ACHN (cell line): ENCODE measurements at regions not wholly inside any gene's neighbourhood (a gene's known extent, or its start where the extent isn't known, plus 50 kb on each side); places are given as distances from the start of the nearest gene placed in this dataset.
"Not testable (repeated sequence)": the region's sequence is repeated elsewhere in the genome, so short reads cannot be mapped to it uniquely, and the experiment has no call there.

Experiments used
- DNase-seq: peaks from one replicate; pipeline ENCODE4 v3.0.0-alpha.2; 2015
- in situ Hi-C: cut with HindIII; loops from 2 replicates; pipeline ENCODE4 v1.10.0; 2017; ENCODE audit warnings: low sequenced_read_pairs, low pct_ligation_motif_present, low pct_unique_long_range_greater_than_20kb

GRCh38 chr3:21892104-21892503, 141.1 kb upstream of the ZNF385D start:
- DNase-seq, result no peak
- in situ Hi-C loops, result no loop called here

- no peak for DNase-seq
Measured at GRCh38 chr3:21893242-21893641, 142.2 kb upstream of the ZNF385D start.

GRCh38 chr3:21894459-21895340, 143.7 kb upstream of the ZNF385D start:
- peak; percentile 35 for DNase-seq
- in situ Hi-C loops, result no loop called here

More at GRCh38 chr3:21893242-21893641, 142.2 kb upstream of the ZNF385D start:
- in situ Hi-C loops, result no loop called here

GRCh38 chr3:21898316-21898715, 147.3 kb upstream of the ZNF385D start:
- in situ Hi-C loops, result no loop called here
- no peak for DNase-seq

GRCh38 chr3:21901484-21901883, 150.5 kb upstream of the ZNF385D start:
- in situ Hi-C loops, result no loop called here
- DNase-seq, result no peak

- in situ Hi-C loops, result no loop called here
- no peak for DNase-seq
Measured at GRCh38 chr3:21902956-21903355, 151.9 kb upstream of the ZNF385D start.

- in situ Hi-C loops, result no loop called here
- no peak for DNase-seq
Measured at GRCh38 chr3:21909096-21909495, 158.1 kb upstream of the ZNF385D start.

GRCh38 chr3:21912711-21913110, 161.7 kb upstream of the ZNF385D start:
- no peak for DNase-seq
- in situ Hi-C loops, result no loop called here

GRCh38 chr3:21913791-21914190, 162.8 kb upstream of the ZNF385D start:
- DNase-seq, result no peak
- in situ Hi-C loops, result no loop called here

- in situ Hi-C loops, result no loop called here
- DNase-seq, result no peak
Measured at GRCh38 chr3:21914451-21914850, 163.4 kb upstream of the ZNF385D start.

- in situ Hi-C loops, result no loop called here
- DNase-seq, result no peak
Measured at GRCh38 chr3:21919383-21919782, 168.4 kb upstream of the ZNF385D start.

GRCh38 chr3:21920421-21920861, 169.4 kb upstream of the ZNF385D start:
- no peak for DNase-seq
- in situ Hi-C loops, result no loop called here

- DNase-seq, result not testable (repeated sequence)
Measured at GRCh38 chr3:21923156-21923555, 172.1 kb upstream of the ZNF385D start.

GRCh38 chr3:21927261-21927660, 176.3 kb upstream of the ZNF385D start:
- DNase-seq, result no peak
- in situ Hi-C loops, result no loop called here

More at GRCh38 chr3:21923156-21923555, 172.1 kb upstream of the ZNF385D start:
- in situ Hi-C loops, result not testable (repeated sequence)

GRCh38 chr3:21934591-21934990, 183.6 kb upstream of the ZNF385D start:
- in situ Hi-C loops, result no loop called here

GRCh38 chr3:21936207-21936606, 185.2 kb upstream of the ZNF385D start:
- in situ Hi-C loops, result no loop called here
- DNase-seq, result no peak

More at GRCh38 chr3:21934591-21934990, 183.6 kb upstream of the ZNF385D start:
- no peak for DNase-seq

GRCh38 chr3:21938267-21938681, 187.3 kb upstream of the ZNF385D start:
- no peak for DNase-seq
- in situ Hi-C loops, result no loop called here

- in situ Hi-C loops, result no loop called here
- DNase-seq, result no peak
Measured at GRCh38 chr3:21942328-21942727, 191.3 kb upstream of the ZNF385D start.

GRCh38 chr3:21944251-21944650, 193.2 kb upstream of the ZNF385D start:
- no peak for DNase-seq
- in situ Hi-C loops, result no loop called here

GRCh38 chr3:21952856-21953255, 201.8 kb upstream of the ZNF385D start:
- in situ Hi-C loops, result no loop called here

More at GRCh38 chr3:21952856-21953255, 201.8 kb upstream of the ZNF385D start:
- no peak for DNase-seq
